ENCODE measurements at regions not wholly inside any gene's neighbourhood (a gene's known extent, or its start where the extent isn't known, plus 50 kb on each side); places are given as distances from the start of the nearest gene placed in this dataset.

DNA sequence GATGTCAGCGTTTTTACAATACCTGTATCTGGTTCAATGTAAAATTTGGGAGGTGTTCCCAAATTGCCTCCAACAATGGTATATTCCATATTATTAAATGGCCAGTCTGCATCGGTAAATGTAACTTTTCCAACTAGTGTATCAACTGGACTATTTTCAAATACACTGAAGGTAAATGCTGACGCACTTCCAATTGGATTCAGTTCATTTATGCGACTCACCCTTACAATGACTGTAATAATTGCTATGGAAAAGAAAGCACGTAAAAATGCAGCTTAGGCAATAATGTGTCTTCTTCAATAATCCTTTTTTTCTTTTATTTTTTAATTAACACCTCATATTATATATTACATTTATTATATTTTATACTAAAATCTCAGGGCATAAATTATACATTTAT, 209.1 kb downstream of the HGF start:
- H3K4me3 ChIP-seq (ENCODE audit: low read depth, low read length): no peak overlapping the region
- TF ChIP-seq, protein P1, sequence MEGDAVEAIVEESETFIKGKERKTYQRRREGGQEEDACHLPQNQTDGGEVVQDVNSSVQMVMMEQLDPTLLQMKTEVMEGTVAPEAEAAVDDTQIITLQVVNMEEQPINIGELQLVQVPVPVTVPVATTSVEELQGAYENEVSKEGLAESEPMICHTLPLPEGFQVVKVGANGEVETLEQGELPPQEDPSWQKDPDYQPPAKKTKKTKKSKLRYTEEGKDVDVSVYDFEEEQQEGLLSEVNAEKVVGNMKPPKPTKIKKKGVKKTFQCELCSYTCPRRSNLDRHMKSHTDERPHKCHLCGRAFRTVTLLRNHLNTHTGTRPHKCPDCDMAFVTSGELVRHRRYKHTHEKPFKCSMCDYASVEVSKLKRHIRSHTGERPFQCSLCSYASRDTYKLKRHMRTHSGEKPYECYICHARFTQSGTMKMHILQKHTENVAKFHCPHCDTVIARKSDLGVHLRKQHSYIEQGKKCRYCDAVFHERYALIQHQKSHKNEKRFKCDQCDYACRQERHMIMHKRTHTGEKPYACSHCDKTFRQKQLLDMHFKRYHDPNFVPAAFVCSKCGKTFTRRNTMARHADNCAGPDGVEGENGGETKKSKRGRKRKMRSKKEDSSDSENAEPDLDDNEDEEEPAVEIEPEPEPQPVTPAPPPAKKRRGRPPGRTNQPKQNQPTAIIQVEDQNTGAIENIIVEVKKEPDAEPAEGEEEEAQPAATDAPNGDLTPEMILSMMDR (IDR thresholded peaks at IDR 0.05; ENCODE audit: low read depth, low read length): no peak
- no peak for DNase-seq (ENCODE audit: low read depth, low spot score)
- in situ Hi-C loops (cut with HindIII; ENCODE audit: low sequenced_read_pairs): no loop called here

DNA sequence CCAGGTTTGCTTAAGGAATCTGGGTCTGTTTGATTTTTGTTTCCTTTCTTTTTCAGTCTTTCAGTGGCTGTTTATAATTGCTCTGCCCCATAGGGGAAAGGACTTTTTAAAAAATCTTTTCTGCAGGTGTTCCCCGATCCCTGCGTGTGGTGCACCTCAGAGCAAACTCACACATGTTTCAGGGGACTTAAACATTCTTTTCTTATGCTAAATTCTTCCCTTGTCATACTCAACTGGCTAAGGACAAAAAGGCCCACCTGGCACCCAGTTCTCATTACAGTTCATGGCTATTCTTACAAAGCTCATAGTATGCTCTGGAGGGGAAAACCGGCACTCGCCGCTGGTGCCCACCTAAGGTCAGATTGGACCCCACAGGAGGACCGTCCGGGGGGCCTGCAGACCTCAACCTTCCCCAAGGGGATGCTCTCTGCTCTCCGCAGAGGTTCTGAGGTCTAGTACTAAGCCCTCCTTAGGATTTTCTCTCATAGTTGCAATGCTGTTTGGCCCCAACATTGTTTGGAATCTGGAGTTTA, 220.3 kb downstream of the HGF start:
- in situ Hi-C loops (cut with HindIII; ENCODE audit: low sequenced_read_pairs): no loop called here
- TF ChIP-seq, protein P1 (IDR thresholded peaks at IDR 0.05; ENCODE audit: low read depth, low read length): no peak
- DNase-seq (ENCODE audit: low read depth, low spot score): no peak
- no peak overlapping the region for H3K4me3 ChIP-seq (ENCODE audit: low read depth, low read length)

DNA sequence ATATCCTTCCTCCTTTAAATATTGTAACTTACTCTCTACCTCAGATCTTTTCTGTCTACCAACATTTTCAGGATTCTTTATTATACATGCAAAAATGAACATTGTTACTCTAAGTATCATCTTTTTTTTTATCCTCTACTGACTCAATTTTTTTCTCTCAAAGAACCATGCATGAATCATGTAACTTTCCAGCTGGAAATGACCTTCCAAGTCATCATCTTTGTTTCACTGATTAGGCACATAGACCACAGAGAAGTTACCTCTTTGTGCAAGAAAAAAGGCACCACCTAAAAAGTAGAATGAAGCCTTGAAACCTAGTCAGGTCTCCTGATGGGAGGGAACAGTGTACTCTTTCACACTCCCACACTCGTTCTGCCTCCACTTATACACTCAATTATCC, 234.9 kb downstream of the HGF start:
- no peak for DNase-seq (ENCODE audit: low read depth, low spot score)
- in situ Hi-C loops (cut with HindIII; ENCODE audit: low sequenced_read_pairs): no loop called here
- TF ChIP-seq, protein P1 (IDR thresholded peaks at IDR 0.05; ENCODE audit: low read depth, low read length): no peak

DNA sequence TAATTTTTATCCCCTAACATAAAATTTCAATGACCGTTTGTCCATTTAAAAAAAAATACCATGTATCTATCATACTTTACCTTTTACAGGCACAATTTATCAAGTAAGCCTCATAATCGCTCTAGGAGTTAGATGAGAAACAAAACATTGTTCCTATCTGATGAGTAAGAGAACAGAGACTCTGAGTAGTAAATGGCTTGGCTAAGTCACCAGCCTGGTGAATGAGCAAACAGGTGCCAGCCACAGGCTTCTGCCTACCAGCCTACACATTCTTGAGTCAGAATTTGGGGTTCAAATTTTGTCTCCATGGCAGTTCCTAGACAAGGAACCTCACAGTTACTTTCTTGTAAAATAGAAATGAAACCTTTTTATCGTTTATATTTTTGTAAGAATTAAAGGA, 235.4 kb downstream of the HGF start:
- no peak for DNase-seq (ENCODE audit: low read depth, low spot score)
- no peak overlapping the region for H3K4me3 ChIP-seq (ENCODE audit: low read depth, low read length)
- TF ChIP-seq, protein P1 (IDR thresholded peaks at IDR 0.05; ENCODE audit: low read depth, low read length): no peak
- in situ Hi-C loops (cut with HindIII; ENCODE audit: low sequenced_read_pairs): no loop called here

More for the DNA sequence above, 234.9 kb downstream of the HGF start:
- no peak overlapping the region for H3K4me3 ChIP-seq (ENCODE audit: low read depth, low read length)

DNA sequence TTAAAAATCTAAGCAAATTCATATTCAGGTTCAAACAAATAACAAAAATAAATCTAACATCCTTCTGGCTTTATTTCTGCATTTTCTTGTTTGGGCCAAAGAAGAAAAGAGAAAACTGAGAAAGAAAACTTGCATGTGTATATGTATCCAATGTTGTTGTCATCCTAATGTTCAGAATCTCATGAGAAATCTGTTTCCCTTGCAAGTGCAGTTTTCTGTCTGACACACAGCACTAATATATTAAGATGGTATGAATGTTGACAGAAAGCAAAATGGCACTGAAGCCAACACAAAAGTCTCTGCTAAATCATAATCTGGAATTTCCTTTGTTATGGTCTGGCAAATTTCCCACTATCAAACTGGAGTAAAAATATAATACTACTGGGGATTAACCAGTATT, 235.9 kb downstream of the HGF start:
- TF ChIP-seq, protein P1 (IDR thresholded peaks at IDR 0.05; ENCODE audit: low read depth, low read length): no peak
- H3K4me3 ChIP-seq (ENCODE audit: low read depth, low read length): no peak overlapping the region
- no peak for DNase-seq (ENCODE audit: low read depth, low spot score)
- in situ Hi-C loops (cut with HindIII; ENCODE audit: low sequenced_read_pairs): no loop called here

DNA sequence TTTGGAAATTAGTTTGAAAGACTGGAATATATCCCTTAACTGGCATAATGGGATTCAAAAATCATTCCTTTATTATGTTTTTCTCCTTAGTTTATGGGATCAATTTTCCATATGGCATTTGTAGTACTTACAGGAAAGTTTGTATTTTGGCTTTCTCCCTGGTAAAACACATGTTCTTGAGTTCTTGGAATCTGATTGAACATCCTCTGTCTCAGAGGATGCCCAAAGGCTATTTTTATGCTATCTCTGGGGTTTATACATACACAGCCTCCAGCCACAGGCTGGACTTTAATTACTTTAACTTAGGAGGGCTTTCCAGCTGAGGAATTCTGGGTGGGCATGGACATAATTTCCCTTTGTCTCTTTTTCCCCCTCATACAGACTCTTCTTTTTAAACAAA, 236.4 kb downstream of the HGF start:
- no peak overlapping the region for H3K4me3 ChIP-seq (ENCODE audit: low read depth, low read length)
- in situ Hi-C loops (cut with HindIII; ENCODE audit: low sequenced_read_pairs): no loop called here
- TF ChIP-seq, protein P1 (IDR thresholded peaks at IDR 0.05; ENCODE audit: low read depth, low read length): no peak
- DNase-seq (ENCODE audit: low read depth, low spot score): no peak

DNA sequence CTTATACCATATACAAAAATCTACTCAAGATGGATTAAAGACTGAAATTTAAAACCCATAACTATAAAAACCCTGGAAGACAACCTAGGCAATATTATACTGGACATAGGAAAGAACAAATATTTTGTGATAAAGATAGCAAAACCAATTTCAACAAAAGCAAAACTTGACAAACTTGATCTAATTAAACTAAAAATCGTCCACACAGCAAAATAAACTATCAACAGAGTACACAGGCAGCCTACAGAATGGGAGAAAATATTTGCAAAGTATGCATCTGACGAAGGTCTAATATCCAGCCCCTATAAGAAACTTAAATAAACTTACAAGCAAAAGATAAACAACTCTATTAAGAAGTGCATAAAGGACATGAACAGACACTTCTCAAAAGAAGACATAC, 240.1 kb downstream of the HGF start:
- DNase-seq (ENCODE audit: low read depth, low spot score): no peak
- TF ChIP-seq, protein P1 (IDR thresholded peaks at IDR 0.05; ENCODE audit: low read depth, low read length): no peak
- H3K4me3 ChIP-seq (ENCODE audit: low read depth, low read length): no peak overlapping the region
- in situ Hi-C loops (cut with HindIII; ENCODE audit: low sequenced_read_pairs): no loop called here

Measured in astrocyte of the spinal cord (primary cell).